GM19099 (cell line): ENCODE measurements at regions not wholly inside any gene's neighbourhood (a gene's known extent, or its start where the extent isn't known, plus 50 kb on each side); places are given as distances from the start of the nearest gene placed in this dataset.

Experiments used
- POLR2A ChIP-seq: IDR thresholded peaks from 3 replicates; pipeline ENCODE4 v1.6.1; 2011; ENCODE audit warnings: low read depth; ENCODE audit not compliant: insufficient read length; ENCODE audit errors: extremely low read depth

DNA sequence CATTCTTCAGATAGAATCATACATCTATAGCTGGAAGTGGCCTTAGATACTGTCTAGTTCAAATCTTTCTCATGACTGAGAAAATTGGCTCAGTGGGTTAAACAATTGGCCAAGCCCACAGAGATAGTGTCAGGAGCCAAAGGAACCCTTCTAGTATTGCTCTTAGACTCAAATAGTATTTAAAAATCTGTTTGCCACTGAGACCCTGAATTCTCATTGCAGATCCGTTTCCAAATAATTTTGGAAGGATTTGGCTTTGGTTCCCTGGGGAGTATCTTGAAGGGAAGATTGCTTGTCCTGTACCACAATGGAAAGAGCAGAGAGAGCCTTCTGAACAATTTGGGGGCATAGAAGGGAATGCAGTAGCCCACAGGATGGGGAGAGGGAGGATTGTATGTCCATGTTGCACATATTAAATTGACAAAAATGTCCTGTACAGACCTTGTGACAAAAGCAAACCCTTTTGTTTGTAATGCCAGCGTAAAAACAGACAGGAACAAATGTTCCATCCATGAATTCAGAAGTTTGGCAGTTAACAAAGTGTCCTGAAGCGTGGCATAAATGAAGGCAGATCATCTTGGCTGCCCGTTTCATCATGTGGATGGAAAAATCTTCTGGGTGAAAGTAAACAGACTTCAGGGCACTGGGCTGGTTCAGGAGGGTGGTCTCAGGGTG is 156.4 kb upstream of the RASGRP1 start:
- no peak for TF ChIP-seq POLR2A

DNA sequence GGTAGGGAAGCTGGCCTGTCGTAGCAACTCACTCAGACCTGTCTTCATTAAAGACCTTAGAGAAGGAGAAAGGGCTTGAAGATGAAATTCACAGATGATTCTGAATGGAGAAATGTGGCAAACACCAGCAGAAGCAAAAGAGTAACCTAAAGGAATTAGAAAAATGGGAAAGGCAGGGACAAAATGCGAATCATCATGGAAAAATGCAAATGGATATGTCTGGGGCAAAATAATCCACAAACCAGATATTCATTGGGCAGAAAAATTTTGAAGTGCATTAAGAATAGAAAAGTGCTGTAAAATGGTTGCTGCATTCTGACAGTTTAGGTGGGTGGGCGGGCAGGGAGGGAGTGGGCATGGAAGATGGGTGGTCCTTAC is 156.9 kb upstream of the RASGRP1 start:
- no peak for TF ChIP-seq POLR2A

- no peak for TF ChIP-seq POLR2A
These were observed 157.6 kb upstream of the RASGRP1 start for GRCh38 chr15:38722236-38722635.

DNA sequence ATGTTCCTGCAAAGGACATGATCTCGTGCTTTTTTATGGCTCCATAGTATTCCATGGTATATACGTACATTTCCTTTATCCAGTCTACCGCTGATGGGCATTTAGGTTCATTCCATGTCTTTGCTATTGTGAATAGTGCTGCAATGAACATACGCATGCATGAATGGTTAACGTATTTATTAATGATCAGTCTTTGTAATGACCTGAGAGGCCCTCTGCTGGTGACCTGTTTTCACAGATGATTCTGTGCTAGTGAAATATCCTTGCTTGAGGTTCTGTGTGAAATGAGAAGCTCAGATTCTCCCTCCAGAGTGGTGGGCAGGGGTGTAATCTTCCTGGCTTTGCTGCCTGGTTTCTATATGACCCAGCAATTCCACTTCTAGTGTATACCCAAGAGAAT is 160.2 kb upstream of the RASGRP1 start:
- no peak for TF ChIP-seq POLR2A

DNA sequence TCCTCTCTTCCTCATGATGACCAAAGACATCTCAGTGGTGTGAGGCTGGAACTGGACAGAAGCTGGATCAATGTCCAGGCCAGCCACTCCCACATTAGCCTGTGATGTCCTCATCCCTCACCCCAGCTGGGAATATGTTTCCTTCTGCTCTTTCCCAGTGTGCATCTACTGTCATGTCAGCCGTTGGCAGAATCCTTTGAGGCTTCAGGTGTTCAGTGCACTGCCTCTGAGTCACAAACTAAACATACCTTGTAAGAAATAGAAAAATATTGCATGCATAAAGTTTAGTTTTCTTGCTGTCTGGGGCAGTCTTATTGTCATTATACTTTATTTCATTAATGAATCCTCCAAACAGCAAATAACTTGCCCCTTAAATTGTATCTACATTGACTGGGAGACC is 161.6 kb upstream of the RASGRP1 start:
- no peak for TF ChIP-seq POLR2A

GRCh38 chr15:38733331-38733730 is 168.7 kb upstream of the RASGRP1 start:
- no peak for TF ChIP-seq POLR2A

DNA sequence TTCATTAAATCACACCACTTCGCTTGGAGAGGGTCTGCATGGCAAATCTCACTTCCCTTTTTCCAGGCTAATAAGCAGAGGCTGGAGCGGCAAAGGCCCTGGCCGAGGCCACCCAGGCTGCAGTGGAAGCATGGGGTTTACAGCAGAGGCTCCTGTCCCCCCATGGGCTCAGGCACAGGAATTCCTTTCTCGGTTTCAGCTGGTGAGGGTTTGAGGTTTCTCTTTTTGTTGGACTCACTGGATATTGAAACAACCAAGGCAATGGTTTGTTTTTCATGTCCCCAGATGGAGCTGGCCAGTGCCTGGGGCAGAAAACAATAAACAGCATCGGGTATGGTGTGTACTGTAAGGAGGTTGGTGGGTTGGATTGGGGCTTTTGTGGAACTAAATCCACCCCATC is 175.6 kb upstream of the RASGRP1 start:
- TF ChIP-seq POLR2A, result no peak

DNA sequence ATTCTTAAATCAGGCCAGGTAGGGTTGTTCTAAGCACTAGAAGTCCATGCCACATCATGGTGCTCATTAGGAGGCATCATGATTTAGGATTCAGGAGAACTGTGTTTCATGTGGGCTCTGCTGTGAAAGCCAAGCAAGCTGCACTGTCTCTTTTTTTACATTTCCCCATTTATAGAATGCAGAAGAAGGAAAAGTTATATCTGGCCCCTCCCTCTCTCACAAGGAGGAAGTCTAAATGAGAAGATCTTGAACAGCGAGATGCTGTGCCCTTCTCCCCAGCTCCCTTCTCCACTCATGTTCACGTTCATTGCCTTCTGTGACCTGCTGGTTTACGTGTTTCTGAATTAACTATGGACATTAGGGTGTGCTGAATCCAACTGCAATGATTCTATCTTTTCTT is 178.5 kb upstream of the RASGRP1 start:
- TF ChIP-seq POLR2A, result no peak

GRCh38 chr15:38745126-38745525 is 180.5 kb upstream of the RASGRP1 start:
- no peak for TF ChIP-seq POLR2A

- no peak for TF ChIP-seq POLR2A
These were observed 181.0 kb upstream of the RASGRP1 start for GRCh38 chr15:38745626-38746025.

- TF ChIP-seq POLR2A, result no peak
These were observed 181.6 kb upstream of the RASGRP1 start for GRCh38 chr15:38746211-38746610.

DNA sequence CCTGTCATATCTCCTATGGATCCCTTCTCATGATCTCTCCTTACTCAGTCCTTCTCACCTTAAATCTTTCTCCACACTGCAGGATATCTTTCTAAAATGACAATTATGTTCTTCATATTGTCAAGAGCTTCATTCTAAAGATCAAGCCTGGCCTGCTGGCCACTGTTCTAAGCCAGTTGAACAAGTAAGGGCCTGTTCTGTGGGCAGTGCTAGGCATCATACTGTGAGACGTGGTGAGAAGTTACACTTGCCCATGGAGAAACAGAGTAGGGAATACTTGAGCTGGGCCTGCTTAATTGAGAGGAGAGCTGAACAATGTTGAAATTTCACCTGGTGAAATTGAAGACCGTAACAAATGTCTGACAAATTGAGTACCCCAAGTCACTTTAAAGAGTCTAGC is 184.1 kb upstream of the RASGRP1 start:
- TF ChIP-seq POLR2A, result no peak

GRCh38 chr15:38750786-38751185 is 186.2 kb upstream of the RASGRP1 start:
- no peak for TF ChIP-seq POLR2A

- TF ChIP-seq POLR2A, result no peak
These were observed 191.1 kb upstream of the RASGRP1 start for GRCh38 chr15:38755718-38756117.

DNA sequence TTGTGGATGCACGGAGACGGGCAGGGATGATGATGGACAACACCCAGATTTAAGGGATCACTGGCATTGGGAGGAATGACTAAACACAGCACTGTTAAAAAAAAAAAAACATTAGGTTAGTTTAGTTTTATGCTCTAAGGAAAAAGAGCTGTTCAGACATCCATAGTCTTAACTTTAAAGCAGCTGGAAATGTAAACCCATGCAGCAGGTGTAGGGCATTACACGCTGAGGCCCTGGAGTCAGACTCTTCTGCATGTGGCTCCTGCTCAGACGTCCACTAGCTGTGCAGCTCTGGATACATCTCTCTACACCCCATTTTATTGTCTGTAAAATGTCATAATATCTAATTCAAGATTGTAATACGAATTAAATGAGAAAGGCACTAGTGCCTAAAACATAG is 191.8 kb upstream of the RASGRP1 start:
- TF ChIP-seq POLR2A, result no peak

- no peak for TF ChIP-seq POLR2A
These were observed 193.4 kb upstream of the RASGRP1 start for GRCh38 chr15:38758043-38758442.

- TF ChIP-seq POLR2A, result no peak
These were observed 197.1 kb upstream of the RASGRP1 start for GRCh38 chr15:38761681-38762080.
